Right renal pelvis (tissue), 4 donors: ENCODE measurements at regions not wholly inside any gene's neighbourhood (a gene's known extent, or its start where the extent isn't known, plus 50 kb on each side); places are given as distances from the start of the nearest gene placed in this dataset.
"Not testable (repeated sequence)": the region's sequence is repeated elsewhere in the genome, so short reads cannot be mapped to it uniquely, and the experiment has no call there.

Experiments
- DNase-seq, 4 donors: peaks; one replicate each; pipeline ENCODE4 v3.0.0-alpha.2; 2013; ENCODE audit warnings: low read depth in 4 of 4, low spot score in 3 of 4, missing footprints in 1 of 4

- no peak for DNase-seq
Measured at GRCh38 chr18:29491907-29492306, 1315.0 kb upstream of the CDH2 start.

DNA sequence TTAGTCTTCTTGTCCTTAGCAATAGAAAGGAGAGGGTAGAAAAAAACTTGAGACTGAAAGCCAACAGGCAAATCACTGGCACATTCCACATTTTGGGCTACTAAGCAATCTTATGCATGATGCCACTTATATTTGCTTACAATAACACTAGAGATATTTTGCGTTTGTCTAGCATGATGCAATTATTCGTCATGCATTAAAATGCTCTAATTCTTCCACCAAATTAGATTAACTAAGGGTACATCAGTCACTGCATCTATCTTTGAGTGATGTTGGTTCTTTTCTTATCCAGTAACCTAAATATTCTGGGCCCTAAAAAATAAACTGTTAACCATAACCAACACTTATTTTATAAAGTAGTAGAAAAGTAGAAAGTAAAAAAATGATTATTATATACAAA lies 1311.7 kb upstream of the CDH2 start:
- DNase-seq, result no peak

- no peak for DNase-seq
Measured at GRCh38 chr18:29465526-29465925, 1288.6 kb upstream of the CDH2 start.

DNA sequence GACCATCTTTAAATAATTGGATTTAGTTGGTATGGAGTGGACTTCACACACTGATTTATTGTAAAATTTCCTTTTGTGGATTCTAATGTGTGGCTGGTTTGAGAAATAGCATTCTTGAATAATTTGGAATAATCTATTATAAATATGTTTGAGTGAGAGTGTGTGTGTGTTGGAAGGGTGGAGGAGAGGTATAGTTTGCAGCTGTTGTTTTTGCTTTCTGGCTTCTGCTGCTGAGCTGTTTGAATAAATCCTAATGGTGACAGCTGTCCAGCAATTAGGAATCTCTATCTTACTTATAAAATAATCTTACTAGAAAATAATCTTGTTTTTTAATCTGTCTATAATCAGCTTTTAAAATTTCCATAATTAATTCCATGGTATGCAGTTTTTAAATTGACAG lies 1283.0 kb upstream of the CDH2 start:
- DNase-seq, result no peak

GRCh38 chr18:29457316-29457889 lies 1280.5 kb upstream of the CDH2 start:
- no peak for DNase-seq

- DNase-seq, result no peak
Measured at GRCh38 chr18:29449424-29449823, 1272.5 kb upstream of the CDH2 start.

GRCh38 chr18:29439398-29439797 lies 1262.5 kb upstream of the CDH2 start:
- DNase-seq, result no peak

DNA sequence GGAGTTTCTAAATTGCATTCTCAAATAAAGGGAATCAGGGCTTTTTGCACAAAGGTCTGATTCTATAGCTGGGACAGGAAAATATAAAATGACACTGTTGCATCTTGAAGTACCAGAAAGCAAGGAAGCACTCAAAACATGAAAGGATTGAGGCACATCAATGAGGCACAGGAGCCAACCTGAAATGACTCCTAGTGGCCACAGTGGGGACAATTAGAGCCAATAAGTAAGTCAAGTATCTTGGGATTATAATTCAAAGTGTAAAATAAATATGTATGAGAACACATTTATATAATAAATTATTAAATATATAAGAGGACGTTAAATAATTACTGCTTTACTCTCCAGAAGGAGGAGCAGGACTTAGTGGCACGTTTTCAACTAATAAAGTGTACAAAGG lies 1259.5 kb upstream of the CDH2 start:
- DNase-seq, result no peak

GRCh38 chr18:29434650-29435049 lies 1257.7 kb upstream of the CDH2 start:
- DNase-seq, result no peak

- no peak for DNase-seq
Measured at GRCh38 chr18:29430416-29430815, 1253.5 kb upstream of the CDH2 start.

DNA sequence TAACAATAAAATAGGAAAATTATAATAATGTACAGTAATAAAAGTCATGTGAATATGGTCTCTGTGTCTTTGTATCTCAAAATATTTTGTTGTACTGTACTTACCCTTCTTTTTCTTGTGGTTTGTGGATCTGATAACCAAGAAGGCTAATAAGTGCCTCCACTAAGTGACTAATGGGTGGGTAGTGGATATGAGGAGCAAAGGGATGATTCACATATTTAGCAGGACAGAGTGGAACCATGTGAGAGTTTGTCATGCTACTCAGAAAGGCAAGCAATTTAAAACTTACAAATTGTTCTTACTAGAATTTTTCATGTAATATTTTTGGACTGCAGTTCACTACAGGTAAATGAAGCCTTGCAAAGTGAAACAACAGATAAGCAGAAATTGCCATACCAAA lies 1241.2 kb upstream of the CDH2 start:
- no peak for DNase-seq

DNA sequence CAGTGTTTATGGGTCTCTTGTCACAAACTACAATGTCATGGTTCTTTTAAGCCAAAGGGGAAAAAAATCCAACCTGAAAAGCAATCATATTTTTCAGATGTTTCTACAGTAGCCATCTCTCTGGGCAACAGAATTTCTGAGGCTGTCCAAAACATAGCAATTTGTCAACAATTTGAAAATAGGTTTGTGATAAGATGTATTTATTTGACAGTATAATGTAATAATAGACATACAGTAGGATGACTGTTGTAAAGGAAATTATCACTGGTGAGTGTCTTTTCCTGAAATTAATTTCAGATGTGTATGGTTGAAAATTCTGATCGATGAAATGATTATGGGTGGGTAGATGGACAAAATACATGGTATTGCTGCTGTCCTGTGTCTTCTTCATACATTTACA lies 1230.1 kb upstream of the CDH2 start:
- DNase-seq, result no peak

- no peak for DNase-seq
Measured at GRCh38 chr18:29397536-29397935, 1220.6 kb upstream of the CDH2 start.

- no peak for DNase-seq
Measured at GRCh38 chr18:29383311-29384273, 1206.7 kb upstream of the CDH2 start.

DNA sequence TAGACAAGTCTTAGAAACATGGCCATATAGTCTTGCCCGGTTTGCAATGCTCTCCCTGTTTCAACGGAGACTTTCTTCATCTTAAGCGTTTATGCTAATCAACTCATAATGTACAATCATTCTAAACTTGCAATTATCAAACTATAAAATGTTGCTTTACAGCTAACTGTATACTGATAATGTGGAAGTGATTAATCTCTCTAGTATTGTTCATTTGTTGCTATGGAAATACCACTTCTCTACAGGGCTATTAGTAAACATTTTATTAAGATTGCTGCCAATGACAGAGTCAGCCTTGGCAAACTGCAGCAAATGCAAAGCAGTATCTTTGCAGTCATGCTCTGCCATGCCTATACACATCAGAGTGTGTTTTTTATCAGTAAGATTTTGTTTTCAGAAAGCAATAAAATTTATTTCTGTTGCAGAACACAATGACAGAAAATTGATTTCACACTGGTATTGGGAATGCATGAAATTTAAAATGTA lies 1201.8 kb upstream of the CDH2 start:
- DNase-seq, result no peak

GRCh38 chr18:29377346-29377745 lies 1200.4 kb upstream of the CDH2 start:
- DNase-seq, result no peak

- DNase-seq, result no peak
Measured at GRCh38 chr18:29373000-29373399, 1196.1 kb upstream of the CDH2 start.

- DNase-seq, result no peak
Measured at GRCh38 chr18:29361843-29362242, 1184.9 kb upstream of the CDH2 start.

- not testable (repeated sequence) for DNase-seq
Measured at GRCh38 chr18:29360659-29361058, 1183.7 kb upstream of the CDH2 start.

- not testable (repeated sequence) for DNase-seq
Measured at GRCh38 chr18:29359222-29359621, 1182.3 kb upstream of the CDH2 start.

DNA sequence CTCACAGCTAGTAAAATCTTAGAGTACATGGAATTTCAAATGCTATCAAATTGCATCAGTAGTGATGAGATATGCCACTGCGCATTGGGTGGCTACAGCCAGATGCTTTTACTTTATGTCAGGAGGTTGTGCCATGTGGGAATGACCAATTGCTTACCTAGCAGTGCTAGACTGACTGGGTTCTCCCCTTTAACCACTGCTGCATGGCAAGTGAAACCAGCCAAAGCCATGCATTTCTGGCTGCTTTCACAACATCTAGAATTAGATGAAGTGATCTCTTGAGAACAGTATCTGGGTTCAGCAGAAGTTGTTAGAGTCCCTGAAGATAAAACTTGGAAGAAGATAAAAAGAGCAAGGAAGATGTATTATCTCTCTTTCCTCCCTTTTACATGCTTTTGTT lies 1174.2 kb upstream of the CDH2 start:
- DNase-seq, result no peak

- DNase-seq, result no peak
Measured at GRCh38 chr18:29328932-29329331, 1152.0 kb upstream of the CDH2 start.
